ENCODE measurements at regions not wholly inside any gene's neighbourhood (a gene's known extent, or its start where the extent isn't known, plus 50 kb on each side); places are given as distances from the start of the nearest gene placed in this dataset.

DNA sequence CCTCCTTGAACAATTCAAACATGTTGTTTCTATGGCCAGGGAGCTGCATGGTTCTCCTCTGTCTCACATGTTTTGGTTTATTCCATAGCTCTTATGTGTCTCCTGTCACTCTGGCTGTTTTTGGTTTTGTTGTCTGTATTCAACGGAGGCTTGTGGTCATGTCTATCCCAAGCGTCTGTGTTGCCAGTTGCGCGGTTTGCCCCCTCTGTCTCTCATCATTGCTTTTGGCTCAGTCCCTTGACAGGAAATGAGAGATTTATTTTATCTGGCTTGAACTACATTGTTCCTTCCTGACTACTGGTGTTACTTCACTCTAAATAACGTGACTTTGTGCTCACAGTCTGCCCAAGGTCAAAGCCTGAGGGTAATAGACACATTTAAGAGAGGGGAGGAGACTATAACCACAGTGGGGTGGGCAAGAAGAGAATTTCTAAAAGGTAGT, 96.4 kb upstream of the SOX5 start:
- H3K9ac ChIP-seq (ENCODE audit: low read length): no peak overlapping the region
- no peaks in the 10 kb centered on the region for H3K4me1 ChIP-seq (ENCODE audit: control insufficient read depth in 1 of 2, insufficient read depth in 2 of 2, low read length in 2 of 2)
- POLR2A ChIA-PET: no interaction called here
- intact Hi-C loops (cut with micrococcal nuclease): no loop called here
- no peak for DNase-seq (ENCODE audit: low read depth, low spot score)
- TF ChIP-seq SIN3A (IDR thresholded peaks at IDR 0.05; ENCODE audit: low read depth) (no peak), FOSL1 (IDR thresholded peaks at IDR 0.05; ENCODE audit: low read depth) (no peak), TCF7L2 (IDR thresholded peaks at IDR 0.05; ENCODE audit: borderline replicate concordance, extremely low read depth, insufficient read depth, insufficient read length) (no peak), POLR2A (IDR thresholded peaks at IDR 0.05; ENCODE audit: borderline replicate concordance, extremely low read depth, insufficient read depth, insufficient read length) (no peak), ZNF274 (IDR thresholded peaks at IDR 0.05; ENCODE audit: low read depth, low read length) (no peak), YY1 (IDR thresholded peaks at IDR 0.05; ENCODE audit: extremely low read depth, insufficient replicate concordance, low read depth, low read length) (no peak), JUND (IDR thresholded peaks at IDR 0.05) (no peak), RAD21 (IDR thresholded peaks at IDR 0.05; ENCODE audit: low read depth) (no peak), SRF (IDR thresholded peaks at IDR 0.05; ENCODE audit: low read depth) (no peak), EZH2phosphoT487 (IDR thresholded peaks at IDR 0.05; ENCODE audit: borderline replicate concordance) (no peak)
- TF ChIP-seq, protein P1, sequence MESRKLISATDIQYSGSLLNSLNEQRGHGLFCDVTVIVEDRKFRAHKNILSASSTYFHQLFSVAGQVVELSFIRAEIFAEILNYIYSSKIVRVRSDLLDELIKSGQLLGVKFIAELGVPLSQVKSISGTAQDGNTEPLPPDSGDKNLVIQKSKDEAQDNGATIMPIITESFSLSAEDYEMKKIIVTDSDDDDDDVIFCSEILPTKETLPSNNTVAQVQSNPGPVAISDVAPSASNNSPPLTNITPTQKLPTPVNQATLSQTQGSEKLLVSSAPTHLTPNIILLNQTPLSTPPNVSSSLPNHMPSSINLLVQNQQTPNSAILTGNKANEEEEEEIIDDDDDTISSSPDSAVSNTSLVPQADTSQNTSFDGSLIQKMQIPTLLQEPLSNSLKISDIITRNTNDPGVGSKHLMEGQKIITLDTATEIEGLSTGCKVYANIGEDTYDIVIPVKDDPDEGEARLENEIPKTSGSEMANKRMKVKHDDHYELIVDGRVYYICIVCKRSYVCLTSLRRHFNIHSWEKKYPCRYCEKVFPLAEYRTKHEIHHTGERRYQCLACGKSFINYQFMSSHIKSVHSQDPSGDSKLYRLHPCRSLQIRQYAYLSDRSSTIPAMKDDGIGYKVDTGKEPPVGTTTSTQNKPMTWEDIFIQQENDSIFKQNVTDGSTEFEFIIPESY (IDR thresholded peaks at IDR 0.05; ENCODE audit: extremely low read depth, insufficient replicate concordance, low read length): no peak
- TF ChIP-seq, protein P2, sequence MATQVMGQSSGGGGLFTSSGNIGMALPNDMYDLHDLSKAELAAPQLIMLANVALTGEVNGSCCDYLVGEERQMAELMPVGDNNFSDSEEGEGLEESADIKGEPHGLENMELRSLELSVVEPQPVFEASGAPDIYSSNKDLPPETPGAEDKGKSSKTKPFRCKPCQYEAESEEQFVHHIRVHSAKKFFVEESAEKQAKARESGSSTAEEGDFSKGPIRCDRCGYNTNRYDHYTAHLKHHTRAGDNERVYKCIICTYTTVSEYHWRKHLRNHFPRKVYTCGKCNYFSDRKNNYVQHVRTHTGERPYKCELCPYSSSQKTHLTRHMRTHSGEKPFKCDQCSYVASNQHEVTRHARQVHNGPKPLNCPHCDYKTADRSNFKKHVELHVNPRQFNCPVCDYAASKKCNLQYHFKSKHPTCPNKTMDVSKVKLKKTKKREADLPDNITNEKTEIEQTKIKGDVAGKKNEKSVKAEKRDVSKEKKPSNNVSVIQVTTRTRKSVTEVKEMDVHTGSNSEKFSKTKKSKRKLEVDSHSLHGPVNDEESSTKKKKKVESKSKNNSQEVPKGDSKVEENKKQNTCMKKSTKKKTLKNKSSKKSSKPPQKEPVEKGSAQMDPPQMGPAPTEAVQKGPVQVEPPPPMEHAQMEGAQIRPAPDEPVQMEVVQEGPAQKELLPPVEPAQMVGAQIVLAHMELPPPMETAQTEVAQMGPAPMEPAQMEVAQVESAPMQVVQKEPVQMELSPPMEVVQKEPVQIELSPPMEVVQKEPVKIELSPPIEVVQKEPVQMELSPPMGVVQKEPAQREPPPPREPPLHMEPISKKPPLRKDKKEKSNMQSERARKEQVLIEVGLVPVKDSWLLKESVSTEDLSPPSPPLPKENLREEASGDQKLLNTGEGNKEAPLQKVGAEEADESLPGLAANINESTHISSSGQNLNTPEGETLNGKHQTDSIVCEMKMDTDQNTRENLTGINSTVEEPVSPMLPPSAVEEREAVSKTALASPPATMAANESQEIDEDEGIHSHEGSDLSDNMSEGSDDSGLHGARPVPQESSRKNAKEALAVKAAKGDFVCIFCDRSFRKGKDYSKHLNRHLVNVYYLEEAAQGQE (IDR thresholded peaks at IDR 0.05; ENCODE audit: low read depth): no peak
- TF ChIP-seq, protein P3, sequence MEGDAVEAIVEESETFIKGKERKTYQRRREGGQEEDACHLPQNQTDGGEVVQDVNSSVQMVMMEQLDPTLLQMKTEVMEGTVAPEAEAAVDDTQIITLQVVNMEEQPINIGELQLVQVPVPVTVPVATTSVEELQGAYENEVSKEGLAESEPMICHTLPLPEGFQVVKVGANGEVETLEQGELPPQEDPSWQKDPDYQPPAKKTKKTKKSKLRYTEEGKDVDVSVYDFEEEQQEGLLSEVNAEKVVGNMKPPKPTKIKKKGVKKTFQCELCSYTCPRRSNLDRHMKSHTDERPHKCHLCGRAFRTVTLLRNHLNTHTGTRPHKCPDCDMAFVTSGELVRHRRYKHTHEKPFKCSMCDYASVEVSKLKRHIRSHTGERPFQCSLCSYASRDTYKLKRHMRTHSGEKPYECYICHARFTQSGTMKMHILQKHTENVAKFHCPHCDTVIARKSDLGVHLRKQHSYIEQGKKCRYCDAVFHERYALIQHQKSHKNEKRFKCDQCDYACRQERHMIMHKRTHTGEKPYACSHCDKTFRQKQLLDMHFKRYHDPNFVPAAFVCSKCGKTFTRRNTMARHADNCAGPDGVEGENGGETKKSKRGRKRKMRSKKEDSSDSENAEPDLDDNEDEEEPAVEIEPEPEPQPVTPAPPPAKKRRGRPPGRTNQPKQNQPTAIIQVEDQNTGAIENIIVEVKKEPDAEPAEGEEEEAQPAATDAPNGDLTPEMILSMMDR (IDR thresholded peaks at IDR 0.05 in 2 of 3, conservative IDR thresholded peaks at IDR 0.05 in 1 of 3; ENCODE audit: borderline replicate concordance in 1 of 3, insufficient read depth in 1 of 3, low read depth in 2 of 3, low read length in 2 of 3): no peak
- TF ChIP-seq, protein P4, sequence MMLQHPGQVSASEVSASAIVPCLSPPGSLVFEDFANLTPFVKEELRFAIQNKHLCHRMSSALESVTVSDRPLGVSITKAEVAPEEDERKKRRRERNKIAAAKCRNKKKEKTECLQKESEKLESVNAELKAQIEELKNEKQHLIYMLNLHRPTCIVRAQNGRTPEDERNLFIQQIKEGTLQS (IDR thresholded peaks at IDR 0.05): no peak
- H3K27me3 ChIP-seq (ENCODE audit: insufficient read depth, low read length): no peaks in the 10 kb centered on the region
- CTCF ChIA-PET: no interaction called here
- no peak overlapping the region for H3K27ac ChIP-seq (ENCODE audit: low read depth, low read length)
- no peak overlapping the region for H2AFZ ChIP-seq (ENCODE audit: low read depth, low read length, poor library complexity, severe bottlenecking)
- RAD21 ChIA-PET (ENCODE audit: low non-redundant PET in 1 of 2, low total read pairs in 2 of 2, uncharacterized antibody in 2 of 2, unreplicated experiment in 2 of 2): no interaction called here
- no peaks in the 10 kb centered on the region for H3K9me2 ChIP-seq (ENCODE audit: insufficient read depth)
- no peaks in the 10 kb centered on the region for H3K36me3 ChIP-seq (ENCODE audit: control insufficient read depth in 1 of 2, insufficient read depth in 2 of 2, low read length in 2 of 2)
- no TSS peak for BruUV-seq (replicated peaks)
- ATAC-seq: no peak
- H4K20me1 ChIP-seq (ENCODE audit: insufficient read depth): no peaks in the 10 kb centered on the region
- H3K9me3 ChIP-seq (ENCODE audit: control insufficient read depth in 1 of 2, insufficient read depth in 1 of 2, low read depth in 1 of 2, low read length in 2 of 2): peaks cover 5 to 27% of the 10 kb centered on the region in 2 experiments
- H3K79me2 ChIP-seq (ENCODE audit: insufficient read depth, low read length): no peaks in the 10 kb centered on the region
- H3K4me3 ChIP-seq (replicated peaks in 1 of 2; ENCODE audit: low read depth in 1 of 2, low read length in 2 of 2): no peak overlapping the region
- no peak overlapping the region for H3K4me2 ChIP-seq (ENCODE audit: low read length)

Data from HCT116 (cell line).